Colonic mucosa (tissue), 4 donors: ENCODE measurements at regions not wholly inside any gene's neighbourhood (a gene's known extent, or its start where the extent isn't known, plus 50 kb on each side); places are given as distances from the start of the nearest gene placed in this dataset.

Experiments
- DNase-seq: peaks from one replicate; pipeline ENCODE4 v3.0.0-alpha.2; 2020
- H3K27ac ChIP-seq: fragments of 200-600 bp; one replicate; pipeline ENCODE4 v1.8.0; 2021
- H3K27me3 ChIP-seq: fragments of 200-600 bp; one replicate; pipeline ENCODE4 v1.8.0; 2021
- H3K36me3 ChIP-seq: fragments of 200-600 bp; one replicate; pipeline ENCODE4 v1.8.0; 2021
- H3K4me1 ChIP-seq: fragments of 200-600 bp; one replicate; pipeline ENCODE4 v1.8.0; 2021; ENCODE audit warnings: mild to moderate bottlenecking
- H3K4me3 ChIP-seq: fragments of 200-600 bp; one replicate; pipeline ENCODE4 v1.8.0; 2021
- H3K9ac ChIP-seq, 2 donors: one replicate each; pipeline ENCODE4 v1.7.0; 2013; ENCODE audit warnings: control low read depth in 2 of 2, low read depth in 2 of 2, low read length in 2 of 2
- H3K9me3 ChIP-seq: fragments of 200-600 bp; one replicate; pipeline ENCODE4 v1.8.0; 2021
- CTCF ChIP-seq: fragments of 200-600 bp; IDR thresholded peaks from one replicate; pipeline ENCODE4 v1.8.0; 2022; ENCODE audit warnings: antibody characterized with exemption, mild to moderate bottlenecking
- intact Hi-C: fragments of 100-400 bp; cut with DNase I; formaldehyde crosslinking; loops from one replicate; pipeline ENCODE4 v1.14.1; 2022
- donor health status: healthy.
- donor health status: DM: no; HTN: no; CAD: no.
- donor health status: DM: no; HTN: no; CAD: no.

DNA sequence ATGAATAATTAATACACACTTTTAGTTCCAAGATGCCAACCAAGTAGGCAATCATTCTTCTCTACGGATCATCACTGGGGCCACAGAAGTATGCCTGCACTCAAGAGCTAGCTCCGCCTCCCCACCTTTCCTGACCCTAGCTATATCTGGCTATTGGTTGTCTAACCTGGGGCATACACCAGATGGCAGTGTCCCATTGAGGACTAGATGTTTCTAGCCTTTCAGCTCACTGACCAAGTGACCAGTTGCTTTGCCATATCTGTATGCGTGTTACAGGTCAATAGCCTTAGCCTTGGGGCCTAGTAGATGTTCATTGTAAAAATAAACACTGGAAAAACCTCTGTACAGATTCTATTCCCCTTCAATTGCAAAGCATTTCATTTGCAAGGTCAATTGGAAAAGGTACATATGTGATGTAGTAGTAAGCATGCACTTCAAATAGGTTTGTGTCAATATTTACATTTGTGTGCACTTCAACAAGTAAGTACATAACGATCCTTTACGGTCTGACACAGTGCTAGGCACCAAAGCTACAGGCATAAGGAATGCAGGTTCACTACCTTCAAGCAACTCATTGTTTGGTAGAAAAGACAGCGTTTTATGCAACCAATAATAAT lies 521.7 kb downstream of the PPARGC1A start:
- Histone ChIP-seq H3K36me3 (no peaks in the 10 kb centered on the region), H3K27ac (no peak overlapping the region), H3K4me1 (no peaks in the 10 kb centered on the region), H3K9me3 (no peaks in the 10 kb centered on the region), H3K9ac (no peak overlapping the region), H3K27me3 (no peaks in the 10 kb centered on the region), H3K4me3 (no peak overlapping the region)
- peak; percentile 43 for TF ChIP-seq CTCF
- intact Hi-C loops, result no loop called here
- peak; percentile 50 for DNase-seq

- Histone ChIP-seq H3K36me3 (no peaks in the 10 kb centered on the region), H3K4me1 (no peaks in the 10 kb centered on the region), H3K27me3 (no peaks in the 10 kb centered on the region), H3K9me3 (no peaks in the 10 kb centered on the region), H3K4me3 (no peak overlapping the region), H3K9ac (no peak overlapping the region), H3K27ac (no peak overlapping the region)
- DNase-seq, result no peak
- no peak for TF ChIP-seq CTCF
- intact Hi-C loops, result no loop called here
Observed at GRCh38 chr4:23366557-23366906, 523.3 kb downstream of the PPARGC1A start.

DNA sequence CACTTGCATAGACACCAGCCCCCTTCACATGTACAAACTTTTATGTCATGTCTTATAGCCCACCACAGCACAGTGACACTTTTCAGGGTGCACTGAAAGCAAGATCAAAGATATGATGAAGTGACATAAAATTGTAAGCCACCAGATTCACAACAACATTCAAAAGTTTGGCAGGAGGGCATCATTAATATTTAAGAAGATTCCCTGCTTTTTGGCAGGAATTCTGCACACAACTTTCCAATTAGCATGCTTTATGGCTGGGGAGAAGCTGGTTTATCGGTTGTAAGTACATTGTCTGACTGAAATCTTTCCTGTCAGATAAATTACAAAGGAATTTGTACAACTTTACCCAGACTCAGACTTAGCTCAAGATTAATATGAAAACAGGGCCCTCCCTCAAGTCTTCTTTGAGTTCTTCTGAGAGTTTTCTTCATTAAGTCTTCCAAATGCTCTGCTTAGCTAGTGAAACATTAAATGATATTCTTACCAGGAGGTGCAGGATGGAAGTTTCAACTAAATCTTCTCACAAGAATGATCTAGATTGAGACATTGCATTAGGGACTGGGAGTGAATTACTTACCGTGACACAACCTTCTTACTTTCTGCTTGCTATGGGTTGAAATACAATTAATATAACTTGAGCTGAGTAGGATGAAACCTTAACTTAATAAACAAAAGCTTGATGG lies 523.8 kb downstream of the PPARGC1A start:
- intact Hi-C loops, result no loop called here
- no peak overlapping the region for H3K9ac ChIP-seq
- DNase-seq, result no peak
- no peaks in the 10 kb centered on the region for H3K27me3 ChIP-seq
- TF ChIP-seq CTCF, result no peak
- H3K27ac ChIP-seq, result no peak overlapping the region
- no peak overlapping the region for H3K4me3 ChIP-seq
- no peaks in the 10 kb centered on the region for H3K4me1 ChIP-seq
- no peaks in the 10 kb centered on the region for H3K36me3 ChIP-seq
- no peaks in the 10 kb centered on the region for H3K9me3 ChIP-seq

- TF ChIP-seq CTCF, result no peak
- Histone ChIP-seq H3K4me3 (no peak overlapping the region), H3K27me3 (no peaks in the 10 kb centered on the region), H3K4me1 (no peaks in the 10 kb centered on the region), H3K9me3 (no peaks in the 10 kb centered on the region), H3K9ac (no peak overlapping the region), H3K36me3 (no peaks in the 10 kb centered on the region), H3K27ac (no peak overlapping the region)
- intact Hi-C loops, result no loop called here
- DNase-seq, result no peak
Observed at GRCh38 chr4:23365086-23365485, 524.8 kb downstream of the PPARGC1A start.

GRCh38 chr4:23364167-23364566 lies 525.7 kb downstream of the PPARGC1A start:
- H3K4me3 ChIP-seq, result no peak overlapping the region
- H3K9me3 ChIP-seq, result no peaks in the 10 kb centered on the region
- TF ChIP-seq CTCF, result no peak
- intact Hi-C loops, result no loop called here
- no peaks in the 10 kb centered on the region for H3K36me3 ChIP-seq
- no peak overlapping the region for H3K9ac ChIP-seq
- H3K27me3 ChIP-seq, result no peaks in the 10 kb centered on the region
- DNase-seq, result no peak
- H3K27ac ChIP-seq, result no peak overlapping the region
- H3K4me1 ChIP-seq, result no peaks in the 10 kb centered on the region
